ENCODE measurements at regions not wholly inside any gene's neighbourhood (a gene's known extent, or its start where the extent isn't known, plus 50 kb on each side); places are given as distances from the start of the nearest gene placed in this dataset.
"Not testable (repeated sequence)": the region's sequence is repeated elsewhere in the genome, so short reads cannot be mapped to it uniquely, and the experiment has no call there.

GRCh38 chr4:133588306-133588705 lies 439.2 kb downstream of the PCDH10 start:
- no peak for DNase-seq

DNA sequence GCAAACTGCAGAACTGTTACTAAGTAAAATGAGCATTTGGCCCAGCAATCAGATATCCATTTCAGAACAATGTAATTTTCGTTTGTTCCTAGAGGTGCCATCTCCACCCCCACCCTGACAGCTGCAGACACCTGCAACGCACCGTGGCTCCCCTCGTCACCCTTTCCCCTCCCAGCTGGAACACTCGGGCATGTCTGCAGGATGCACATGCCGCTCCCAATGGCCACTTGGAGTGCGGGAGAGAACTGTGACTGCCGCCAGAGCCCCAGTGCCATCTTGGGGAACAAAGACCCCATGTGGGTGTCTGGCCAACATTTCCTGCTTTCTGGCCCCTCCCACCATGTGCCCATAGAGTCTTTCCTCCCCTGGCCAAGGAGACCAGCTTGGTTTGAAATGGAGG lies 436.2 kb downstream of the PCDH10 start:
- no peak for DNase-seq

GRCh38 chr4:133584714-133585113 lies 435.6 kb downstream of the PCDH10 start:
- DNase-seq = no peak

- DNase-seq = no peak
Measured at GRCh38 chr4:133581996-133582619, 433.0 kb downstream of the PCDH10 start.

- DNase-seq = no peak
Measured at GRCh38 chr4:133574248-133574647, 425.2 kb downstream of the PCDH10 start.

- no peak for DNase-seq
Measured at GRCh38 chr4:133565379-133565778, 416.3 kb downstream of the PCDH10 start.

DNA sequence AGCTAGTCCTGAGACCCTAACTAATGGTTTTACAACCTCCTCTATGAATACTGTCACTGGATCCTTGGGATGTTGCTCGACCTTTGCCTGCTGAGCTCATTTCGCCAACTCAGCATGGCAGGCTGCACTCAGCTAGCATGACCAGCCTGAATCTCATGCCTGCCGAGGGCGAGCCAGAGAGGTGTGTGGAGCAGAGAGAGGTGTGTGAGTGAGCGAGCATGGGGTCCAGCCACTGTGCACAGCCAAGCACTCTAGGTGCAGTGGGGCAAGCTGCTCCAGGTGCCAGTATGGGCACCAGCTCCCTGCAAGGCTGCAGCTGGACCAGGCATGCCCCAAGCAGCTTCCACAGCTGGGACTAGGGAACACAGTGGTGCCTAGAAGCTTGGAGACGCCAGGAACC lies 410.9 kb downstream of the PCDH10 start:
- no peak for DNase-seq

DNA sequence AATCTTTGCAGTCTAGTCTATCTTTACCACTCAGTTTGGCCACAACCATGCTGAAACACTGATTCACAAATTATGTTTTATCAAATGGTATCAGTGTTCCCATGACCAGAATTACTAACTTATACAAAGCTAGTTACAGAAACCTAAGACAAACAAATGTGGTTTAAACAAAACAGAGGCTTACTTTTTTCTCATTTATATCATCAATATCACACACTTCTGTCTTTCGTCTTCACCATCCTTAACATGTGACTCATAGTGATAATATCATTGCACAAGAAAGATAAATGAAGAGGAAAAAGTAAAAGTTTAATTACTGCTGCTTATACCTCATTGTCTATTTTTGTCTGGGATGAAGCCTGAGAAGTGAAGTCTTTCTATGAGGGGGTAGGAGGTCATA lies 406.6 kb downstream of the PCDH10 start:
- no peak for DNase-seq

DNA sequence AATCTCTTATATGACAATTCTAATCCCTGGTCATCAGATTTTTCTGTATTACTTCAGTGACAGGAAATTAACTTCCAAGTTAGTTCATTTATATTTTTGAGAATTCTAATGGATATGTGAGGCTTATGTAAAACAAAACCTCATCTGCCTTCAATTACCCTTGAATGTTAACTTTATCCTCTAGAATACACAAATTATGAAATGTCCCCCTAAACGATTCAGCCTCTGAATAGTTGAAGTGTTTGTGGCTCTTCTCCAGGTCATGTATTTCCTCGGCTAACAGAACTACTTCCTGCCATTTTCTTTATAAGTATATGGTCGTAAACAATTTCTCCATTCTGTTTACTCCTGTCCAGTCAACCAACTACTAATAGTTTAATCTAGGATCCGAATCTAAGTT lies 401.3 kb downstream of the PCDH10 start:
- no peak for DNase-seq

GRCh38 chr4:133544097-133544496 lies 395.0 kb downstream of the PCDH10 start:
- DNase-seq = no peak

GRCh38 chr4:133537780-133538281 lies 388.7 kb downstream of the PCDH10 start:
- DNase-seq = no peak

GRCh38 chr4:133534224-133534623 lies 385.1 kb downstream of the PCDH10 start:
- DNase-seq = not testable (repeated sequence)

GRCh38 chr4:133524369-133524768 lies 375.3 kb downstream of the PCDH10 start:
- DNase-seq = no peak

DNA sequence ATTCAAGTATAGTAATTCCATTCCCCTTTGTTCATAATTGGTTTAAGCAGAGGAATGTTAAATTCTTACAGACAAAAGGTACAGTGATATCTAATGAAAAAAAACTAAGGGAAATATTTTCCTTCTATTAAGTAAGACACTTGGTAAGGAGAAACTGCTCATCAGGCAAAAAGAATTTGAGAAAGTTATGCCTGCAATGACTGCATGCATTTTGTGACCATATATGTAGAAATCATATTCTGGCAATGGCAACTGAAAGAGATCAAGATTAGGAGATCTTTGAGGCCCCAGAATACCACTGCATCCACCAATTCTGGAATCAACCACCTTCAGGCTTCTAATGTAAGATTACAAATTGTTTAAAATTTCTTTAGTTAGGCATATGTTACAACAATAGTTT lies 364.8 kb downstream of the PCDH10 start:
- DNase-seq = no peak

DNA sequence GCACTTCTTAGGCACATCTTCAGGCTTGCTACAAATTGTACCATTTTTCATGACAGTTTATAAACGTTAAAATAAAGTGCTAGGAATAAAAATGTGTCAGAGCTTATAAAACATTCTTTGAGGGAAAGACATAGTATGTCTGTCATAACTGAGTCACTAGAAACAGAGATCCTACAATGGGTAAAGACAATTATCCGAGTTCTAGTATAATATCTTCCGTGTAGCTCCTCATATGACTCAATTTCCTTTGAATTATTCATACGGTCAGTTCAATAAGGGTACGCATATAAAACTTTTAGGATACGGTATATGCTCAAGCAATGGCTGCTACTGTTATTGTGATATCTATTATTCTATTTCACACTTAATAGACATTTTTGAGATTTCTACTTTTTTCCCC lies 349.1 kb downstream of the PCDH10 start:
- DNase-seq = no peak

DNA sequence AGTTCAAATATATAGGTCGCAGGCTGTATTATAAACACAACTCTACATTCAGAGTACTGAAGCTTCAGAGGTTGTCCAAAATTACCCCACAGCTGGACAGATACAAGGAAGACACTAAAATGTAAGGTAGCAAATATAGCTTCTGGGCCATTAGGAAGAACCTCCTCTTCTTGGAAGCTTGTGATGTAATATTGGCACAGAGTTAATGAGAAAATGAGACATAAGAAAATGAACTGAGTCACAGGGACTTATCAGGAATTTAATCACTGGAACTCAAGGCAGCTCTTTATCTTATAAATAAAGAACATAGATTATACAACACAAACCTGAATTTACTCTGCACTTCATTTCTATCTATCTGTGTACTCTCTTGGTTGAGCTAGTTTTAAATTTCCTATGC lies 344.7 kb downstream of the PCDH10 start:
- DNase-seq = no peak

GRCh38 chr4:133493241-133493640 lies 344.1 kb downstream of the PCDH10 start:
- DNase-seq = no peak

- DNase-seq = no peak
Measured at GRCh38 chr4:133484287-133484686, 335.2 kb downstream of the PCDH10 start.

DNA sequence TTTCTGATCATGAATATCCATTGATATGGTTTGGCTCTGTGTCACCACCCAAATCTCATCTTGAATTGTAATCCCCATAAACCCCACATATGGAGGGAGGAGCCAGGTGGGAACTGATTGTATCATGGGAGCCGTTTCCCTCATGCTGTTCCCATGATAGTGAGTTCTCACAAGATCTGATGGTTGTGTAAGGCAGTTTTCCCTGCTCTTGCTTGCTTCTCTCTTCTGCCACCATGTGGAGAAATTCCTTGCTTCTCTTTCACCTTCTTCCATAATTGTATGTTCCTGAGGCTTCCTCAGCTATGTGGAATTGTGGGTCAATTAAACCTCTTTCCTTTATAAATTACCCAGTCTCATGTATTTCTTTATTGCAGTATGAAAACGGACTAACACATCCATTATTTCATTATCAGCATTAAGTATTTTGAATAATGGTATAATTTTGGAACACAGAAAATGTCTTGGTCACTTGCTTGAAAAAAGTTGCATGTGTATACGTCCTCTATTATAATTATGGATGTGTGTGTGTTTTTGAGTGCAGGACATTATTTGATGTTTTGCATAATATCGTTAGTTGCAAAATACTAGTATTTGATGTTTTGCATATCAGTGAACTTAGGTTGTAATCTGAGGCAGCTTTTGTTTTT lies 334.6 kb downstream of the PCDH10 start:
- DNase-seq = no peak

DNA sequence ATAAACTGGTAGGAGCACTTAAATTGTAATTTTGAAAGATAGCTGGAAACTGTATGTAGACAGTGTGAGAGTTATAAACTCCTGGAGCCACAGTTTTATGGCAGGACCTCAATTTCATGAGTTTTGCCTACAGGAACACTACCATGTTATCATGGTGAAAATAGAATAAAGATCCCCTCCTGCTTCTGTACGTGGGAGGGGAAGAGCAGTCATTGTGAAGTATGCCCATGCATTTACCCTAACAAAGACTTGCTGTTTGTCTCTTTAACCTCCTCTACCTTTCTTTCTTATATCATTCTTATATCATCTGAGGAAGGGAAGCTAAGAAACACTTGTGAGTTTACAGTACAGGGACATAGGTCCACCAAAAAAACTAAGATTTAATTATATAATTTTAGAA lies 327.0 kb downstream of the PCDH10 start:
- DNase-seq = no peak

- DNase-seq = no peak
Measured at GRCh38 chr4:133474501-133474900, 325.4 kb downstream of the PCDH10 start.

- DNase-seq = no peak
Measured at GRCh38 chr4:133472244-133472643, 323.1 kb downstream of the PCDH10 start.

- DNase-seq = no peak
Measured at GRCh38 chr4:133467290-133467947, 318.3 kb downstream of the PCDH10 start.

GRCh38 chr4:133465022-133465421 lies 315.9 kb downstream of the PCDH10 start:
- DNase-seq = no peak

Measured in NCI-H2171 (cell line).